Neural cell (in vitro differentiated cells): ENCODE measurements at regions not wholly inside any gene's neighbourhood (a gene's known extent, or its start where the extent isn't known, plus 50 kb on each side); places are given as distances from the start of the nearest gene placed in this dataset.

Source experiments
- H2AFZ ChIP-seq: fragments of 200-600, 300-800 bp; sonication (generic), shearing (Covaris generic); 2 replicates; pipeline ENCODE4 v1.6.0; 2014; ENCODE audit warnings: low read depth, mild to moderate bottlenecking, antibody characterized with exemption, low read length, moderate library complexity
- H3F3A ChIP-seq: fragments of 200-600 bp; shearing (Covaris generic); 2 replicates; pipeline ENCODE4 v1.6.1; 2016; ENCODE audit warnings: mild to moderate bottlenecking, moderate library complexity, mixed read lengths, antibody characterized with exemption, low read length; ENCODE audit not compliant: insufficient read depth, poor library complexity, severe bottlenecking
- H3K27ac ChIP-seq: fragments of 200-600, 300-800 bp; sonication (generic), shearing (Covaris generic); 2 replicates; pipeline ENCODE4 v1.5.1; 2014; ENCODE audit warnings: mild to moderate bottlenecking, low read length, moderate library complexity
- H3K27me3 ChIP-seq: fragments of 300-800, 200-600 bp; sonication (generic), shearing (Covaris generic); 2 replicates; pipeline ENCODE4 v1.6.0; 2014; ENCODE audit warnings: mild to moderate bottlenecking, low read depth, low read length, moderate library complexity; ENCODE audit not compliant: insufficient read depth
- H3K36me3 ChIP-seq: fragments of 300-800, 200-600 bp; sonication (generic), shearing (Covaris generic); 2 replicates; pipeline ENCODE4 v1.5.1; 2014; ENCODE audit warnings: mild to moderate bottlenecking, antibody characterized with exemption, low read length, moderate library complexity; ENCODE audit not compliant: insufficient read depth
- H3K4me2 ChIP-seq: fragments of 300-800, 200-600 bp; sonication (generic), shearing (Covaris generic); 2 replicates; pipeline ENCODE4 v1.6.0; 2014; ENCODE audit warnings: mild to moderate bottlenecking, low read length
- H3K4me3 ChIP-seq: fragments of 300-800, 200-600 bp; sonication (generic), shearing (Covaris generic); 2 replicates; pipeline ENCODE4 v1.5.1; 2014; ENCODE audit warnings: mild to moderate bottlenecking, low read length, moderate library complexity
- H3K79me2 ChIP-seq: fragments of 200-600 bp; shearing (Covaris generic); replicated peaks from 2 replicates; pipeline ENCODE4 v1.6.0; 2014; ENCODE audit warnings: mild to moderate bottlenecking, low read length, moderate library complexity; ENCODE audit not compliant: insufficient read depth
- H3K9ac ChIP-seq: fragments of 300-800, 200-600 bp; sonication (generic), shearing (Covaris generic); 2 replicates; pipeline ENCODE4 v1.6.1; 2016; ENCODE audit warnings: mild to moderate bottlenecking, low read length, mixed read lengths
- H3K9me2 ChIP-seq: fragments of 200-600 bp; shearing (Covaris generic); 2 replicates; pipeline ENCODE4 v1.6.1; 2016; ENCODE audit warnings: mild to moderate bottlenecking, low read length, mixed read lengths; ENCODE audit not compliant: insufficient read depth
- H3K9me3 ChIP-seq: fragments of 200-600, 300-800 bp; sonication (generic), shearing (Covaris generic); 2 replicates; pipeline ENCODE4 v1.6.1; 2016; ENCODE audit warnings: mild to moderate bottlenecking, mixed run types, low read length, moderate library complexity, mixed read lengths
- H4K20me1 ChIP-seq: fragments of 200-600 bp; shearing (Covaris generic); 2 replicates; pipeline ENCODE4 v1.6.1; 2016; ENCODE audit warnings: mild to moderate bottlenecking, mixed run types; ENCODE audit not compliant: insufficient read depth
- EZH2 ChIP-seq: fragments of 200-600, 300-800 bp; shearing (Covaris generic), sonication (generic); IDR thresholded peaks from 2 replicates; pipeline ENCODE4 v1.6.1; 2014; ENCODE audit warnings: antibody characterized with exemption, low read length, borderline replicate concordance, mild to moderate bottlenecking; ENCODE audit not compliant: insufficient read depth, poor library complexity, severe bottlenecking
- MXI1 ChIP-seq: fragments of 450-650 bp; conservative IDR thresholded peaks from 2 replicates; pipeline ENCODE4 v1.6.1; 2014; ENCODE audit warnings: antibody characterized with exemption, mild to moderate bottlenecking; ENCODE audit not compliant: poor library complexity, severe bottlenecking
- POLR2AphosphoS5 ChIP-seq: IDR thresholded peaks from 2 replicates; pipeline ENCODE4 v1.6.1; 2012
- SMC3 ChIP-seq: fragments of 450-650 bp; conservative IDR thresholded peaks from 2 replicates; pipeline ENCODE4 v1.6.1; 2014; ENCODE audit warnings: antibody characterized with exemption, mild to moderate bottlenecking, moderate library complexity; ENCODE audit not compliant: poor library complexity
- TAF1 ChIP-seq: IDR thresholded peaks from 2 replicates; pipeline ENCODE4 v1.6.1; 2012; ENCODE audit warnings: low read depth
- TF ChIP-seq, protein P1 (sequence below): IDR thresholded peaks from 2 replicates; pipeline ENCODE4 v1.6.1; 2012; ENCODE audit warnings: borderline replicate concordance

GRCh38 chr7:121575194-121575765 lies 179.2 kb upstream of the FAM3C start:
- H3K9me3 ChIP-seq = no peaks in the 10 kb centered on the region
- no peaks in the 10 kb centered on the region for H4K20me1 ChIP-seq
- H3K36me3 ChIP-seq = no peaks in the 10 kb centered on the region
- H3K27me3 ChIP-seq = no peaks in the 10 kb centered on the region
- H3K4me2 ChIP-seq = no peak overlapping the region
- no peaks in the 10 kb centered on the region for H3K9me2 ChIP-seq
- TF ChIP-seq, protein P1, sequence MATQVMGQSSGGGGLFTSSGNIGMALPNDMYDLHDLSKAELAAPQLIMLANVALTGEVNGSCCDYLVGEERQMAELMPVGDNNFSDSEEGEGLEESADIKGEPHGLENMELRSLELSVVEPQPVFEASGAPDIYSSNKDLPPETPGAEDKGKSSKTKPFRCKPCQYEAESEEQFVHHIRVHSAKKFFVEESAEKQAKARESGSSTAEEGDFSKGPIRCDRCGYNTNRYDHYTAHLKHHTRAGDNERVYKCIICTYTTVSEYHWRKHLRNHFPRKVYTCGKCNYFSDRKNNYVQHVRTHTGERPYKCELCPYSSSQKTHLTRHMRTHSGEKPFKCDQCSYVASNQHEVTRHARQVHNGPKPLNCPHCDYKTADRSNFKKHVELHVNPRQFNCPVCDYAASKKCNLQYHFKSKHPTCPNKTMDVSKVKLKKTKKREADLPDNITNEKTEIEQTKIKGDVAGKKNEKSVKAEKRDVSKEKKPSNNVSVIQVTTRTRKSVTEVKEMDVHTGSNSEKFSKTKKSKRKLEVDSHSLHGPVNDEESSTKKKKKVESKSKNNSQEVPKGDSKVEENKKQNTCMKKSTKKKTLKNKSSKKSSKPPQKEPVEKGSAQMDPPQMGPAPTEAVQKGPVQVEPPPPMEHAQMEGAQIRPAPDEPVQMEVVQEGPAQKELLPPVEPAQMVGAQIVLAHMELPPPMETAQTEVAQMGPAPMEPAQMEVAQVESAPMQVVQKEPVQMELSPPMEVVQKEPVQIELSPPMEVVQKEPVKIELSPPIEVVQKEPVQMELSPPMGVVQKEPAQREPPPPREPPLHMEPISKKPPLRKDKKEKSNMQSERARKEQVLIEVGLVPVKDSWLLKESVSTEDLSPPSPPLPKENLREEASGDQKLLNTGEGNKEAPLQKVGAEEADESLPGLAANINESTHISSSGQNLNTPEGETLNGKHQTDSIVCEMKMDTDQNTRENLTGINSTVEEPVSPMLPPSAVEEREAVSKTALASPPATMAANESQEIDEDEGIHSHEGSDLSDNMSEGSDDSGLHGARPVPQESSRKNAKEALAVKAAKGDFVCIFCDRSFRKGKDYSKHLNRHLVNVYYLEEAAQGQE = no peak
- TF ChIP-seq TAF1 (no peak), MXI1 (no peak), SMC3 (no peak)
- no peak overlapping the region for H3K27ac ChIP-seq
- no peak overlapping the region for H3K9ac ChIP-seq
- H2AFZ ChIP-seq = no peak overlapping the region
- no peaks in the 10 kb centered on the region for H3F3A ChIP-seq
- no peaks in the 10 kb centered on the region for H3K79me2 ChIP-seq
- no peak overlapping the region for H3K4me3 ChIP-seq

DNA sequence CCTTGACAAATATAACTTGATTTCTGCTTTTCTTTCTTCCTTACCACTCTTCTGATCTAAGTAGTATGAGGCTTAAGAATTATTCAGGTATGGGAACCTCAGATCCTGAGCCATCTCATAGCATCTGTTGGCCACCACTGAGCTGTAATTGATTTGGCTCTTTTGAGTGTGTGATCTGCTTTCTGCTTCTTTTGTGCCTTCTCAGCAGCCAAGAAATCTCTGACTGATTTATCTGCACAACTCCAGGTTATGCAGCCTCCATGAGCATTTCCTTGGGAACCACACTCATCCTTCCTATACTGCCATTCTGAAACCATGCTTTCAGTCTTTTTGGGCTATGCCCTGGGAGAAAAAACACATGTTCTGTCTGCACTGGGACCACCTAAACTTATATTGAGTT lies 178.0 kb upstream of the FAM3C start:
- H3K27me3 ChIP-seq = no peaks in the 10 kb centered on the region
- H3K36me3 ChIP-seq = no peaks in the 10 kb centered on the region
- H3K9ac ChIP-seq = no peak overlapping the region
- H4K20me1 ChIP-seq = no peaks in the 10 kb centered on the region
- no peaks in the 10 kb centered on the region for H3K9me3 ChIP-seq
- H3K79me2 ChIP-seq = no peaks in the 10 kb centered on the region
- H3K9me2 ChIP-seq = no peaks in the 10 kb centered on the region
- H3K27ac ChIP-seq = no peak overlapping the region
- H3K4me3 ChIP-seq = no peak overlapping the region
- no peak for TF ChIP-seq EZH2
- no peak for TF ChIP-seq TAF1
- TF ChIP-seq, protein P1 = no peak
- TF ChIP-seq POLR2AphosphoS5 = no peak
- no peak for TF ChIP-seq SMC3
- TF ChIP-seq MXI1 = no peak
- no peak overlapping the region for H3K4me2 ChIP-seq
- no peak overlapping the region for H2AFZ ChIP-seq
- no peaks in the 10 kb centered on the region for H3F3A ChIP-seq
